ENCODE measurements at regions not wholly inside any gene's neighbourhood (a gene's known extent, or its start where the extent isn't known, plus 50 kb on each side); places are given as distances from the start of the nearest gene placed in this dataset.
"Not testable (repeated sequence)": the region's sequence is repeated elsewhere in the genome, so short reads cannot be mapped to it uniquely, and the experiment has no call there.

- not testable (repeated sequence) for TF ChIP-seq CTCF (conservative IDR thresholded peaks at IDR 0.05 in 1 of 2, IDR thresholded peaks at IDR 0.05 in 1 of 2; ENCODE audit: extremely low read depth in 1 of 2, insufficient read depth in 1 of 2, low read depth in 1 of 2, low read length in 2 of 2); EZH2 (IDR thresholded peaks at IDR 0.05; ENCODE audit: borderline replicate concordance, low read length)
Observed at GRCh38 chrX:88313972-88314371, 433.1 kb upstream of the CPXCR1 start.
